ENCODE measurements at regions not wholly inside any gene's neighbourhood (a gene's known extent, or its start where the extent isn't known, plus 50 kb on each side); places are given as distances from the start of the nearest gene placed in this dataset.

- no peak overlapping the region for H3K9ac ChIP-seq (ENCODE audit: insufficient read depth in 1 of 2, low read depth in 2 of 2, low read length in 2 of 2)
- intact Hi-C loops (cut with micrococcal nuclease): no loop called here
- H3K27ac ChIP-seq (ENCODE audit: extremely low read depth, low read depth, low read length): no peak overlapping the region
- no peaks in the 10 kb centered on the region for H3K4me1 ChIP-seq (replicated peaks in 1 of 2; ENCODE audit: control insufficient read depth in 2 of 2, insufficient read depth in 2 of 2, low read length in 2 of 2)
- H3K27me3 ChIP-seq (ENCODE audit: control insufficient read depth in 2 of 2, insufficient read depth in 2 of 2, low read length in 2 of 2): no peaks in the 10 kb centered on the region
- no TSS peak for BruUV-seq (replicated peaks)
- ATAC-seq: no peak
- FAIRE-seq: no peak
- ChIA-PET POLR2A (no interaction called here), CTCF (ENCODE audit: low intra/inter-chr PET ratio) (no interaction called here)
- no peaks in the 10 kb centered on the region for H3K79me2 ChIP-seq (ENCODE audit: control insufficient read depth, insufficient read depth, low read length)
- H3K36me3 ChIP-seq (ENCODE audit: control insufficient read depth, insufficient read depth, low read length): no peaks in the 10 kb centered on the region
- H3K9me3 ChIP-seq (replicated peaks; ENCODE audit: control insufficient read depth, insufficient read depth, low read depth, low read length): no peaks in the 10 kb centered on the region
- no peaks in the 10 kb centered on the region for H3K9me1 ChIP-seq (ENCODE audit: control insufficient read depth, insufficient read depth, low read length)
- no peak overlapping the region for H2AFZ ChIP-seq (ENCODE audit: low read depth, low read length)
- no peak overlapping the region for H3K4me2 ChIP-seq (ENCODE audit: insufficient read depth, low read length)
- TF ChIP-seq TEAD1 (CRISPR knock-in tag; IDR thresholded peaks at IDR 0.05) (no peak), ZNF586 (CRISPR knock-in tag; conservative IDR thresholded peaks at IDR 0.05) (no peak)
- H3K4me3 ChIP-seq: no peak overlapping the region
- DNase-seq (ENCODE audit: extremely low read depth in 1 of 4, low spot score in 3 of 4): no peak
- no peaks in the 10 kb centered on the region for H4K20me1 ChIP-seq (replicated peaks; ENCODE audit: control insufficient read depth, insufficient read depth, low read length)
- 4% methylated on average over 1 of the region's 1 CpG for WGBS (ENCODE audit: insufficient coverage, low coverage, missing lambda C conversion rate)
- in situ Hi-C loops (cut with MboI): no loop called here
Measured at GRCh38 chr5:33287242-33287641, 153.5 kb upstream of the TARS1 start.

GRCh38 chr5:33291216-33292000, 149.4 kb upstream of the TARS1 start:
- no peak overlapping the region for H3K4me3 ChIP-seq
- no peak overlapping the region for H2AFZ ChIP-seq (ENCODE audit: low read depth, low read length)
- H3K27ac ChIP-seq (ENCODE audit: extremely low read depth, low read depth, low read length): no peak overlapping the region
- POLR2A ChIA-PET: no interaction called here
- H3K4me1 ChIP-seq (replicated peaks in 1 of 2; ENCODE audit: control insufficient read depth in 2 of 2, insufficient read depth in 2 of 2, low read length in 2 of 2): no peaks in the 10 kb centered on the region
- DNase-seq (ENCODE audit: extremely low read depth in 1 of 4, low spot score in 3 of 4): no peak
- in situ Hi-C loops (cut with MboI): no loop called here
- no peaks in the 10 kb centered on the region for H4K20me1 ChIP-seq (replicated peaks; ENCODE audit: control insufficient read depth, insufficient read depth, low read length)
- H3K27me3 ChIP-seq (ENCODE audit: control insufficient read depth in 2 of 2, insufficient read depth in 2 of 2, low read length in 2 of 2): no peaks in the 10 kb centered on the region
- H3K9ac ChIP-seq (ENCODE audit: insufficient read depth in 1 of 2, low read depth in 2 of 2, low read length in 2 of 2): no peak overlapping the region
- intact Hi-C loops (cut with micrococcal nuclease): no loop called here
- no peaks in the 10 kb centered on the region for H3K79me2 ChIP-seq (ENCODE audit: control insufficient read depth, insufficient read depth, low read length)
- BruUV-seq (replicated peaks): no TSS peak
- no peak overlapping the region for H3K4me2 ChIP-seq (ENCODE audit: insufficient read depth, low read length)
- no peaks in the 10 kb centered on the region for H3K9me1 ChIP-seq (ENCODE audit: control insufficient read depth, insufficient read depth, low read length)
- ATAC-seq: no peak
- CTCF ChIA-PET (ENCODE audit: low intra/inter-chr PET ratio): no interaction called here
- FAIRE-seq: no peak
- no peaks in the 10 kb centered on the region for H3K9me3 ChIP-seq (replicated peaks; ENCODE audit: control insufficient read depth, insufficient read depth, low read depth, low read length)
- 2% methylated on average over 3 of the region's 3 CpGs for WGBS (ENCODE audit: insufficient coverage, low coverage, missing lambda C conversion rate)
- H3K36me3 ChIP-seq (ENCODE audit: control insufficient read depth, insufficient read depth, low read length): no peaks in the 10 kb centered on the region
- no peak for TF ChIP-seq E2F8 (IDR thresholded peaks at IDR 0.05; ENCODE audit: low read depth, partially characterized antibody)
- peak; percentile 39 for TF ChIP-seq TFE3 (CRISPR knock-in tag; IDR thresholded peaks at IDR 0.05)
- TF ChIP-seq HDAC3 (IDR thresholded peaks at IDR 0.05; ENCODE audit: borderline replicate concordance, partially characterized antibody): no peak
- TF ChIP-seq STAT6 (CRISPR knock-in tag; IDR thresholded peaks at IDR 0.05): no peak
- no peak for TF ChIP-seq PCBP2 (IDR thresholded peaks at IDR 0.05; ENCODE audit: low read depth, low read length, poor library complexity, severe bottlenecking)
